ENCODE measurements at regions not wholly inside any gene's neighbourhood (a gene's known extent, or its start where the extent isn't known, plus 50 kb on each side); places are given as distances from the start of the nearest gene placed in this dataset.
A peak's percentile ranks its signal among the peaks of the same experiment; 100 is the strongest.

- no peak for DNase-seq
Measured at GRCh38 chr18:51654488-51655326, 457.2 kb upstream of the MEX3C start.

GRCh38 chr18:51655327-51655698 lies 457.8 kb upstream of the MEX3C start:
- no peak for DNase-seq

GRCh38 chr18:51656249-51656648 lies 458.8 kb upstream of the MEX3C start:
- no peak for DNase-seq

- DNase-seq: no peak
Measured at GRCh38 chr18:51658436-51658835, 461.0 kb upstream of the MEX3C start.

- no peak for DNase-seq
Measured at GRCh38 chr18:51659781-51660180, 462.3 kb upstream of the MEX3C start.

- DNase-seq: no peak
Measured at GRCh38 chr18:51660188-51660715, 462.8 kb upstream of the MEX3C start.

- DNase-seq: no peak
Measured at GRCh38 chr18:51664236-51664635, 466.8 kb upstream of the MEX3C start.

GRCh38 chr18:51666763-51667191 lies 469.3 kb upstream of the MEX3C start:
- DNase-seq: no peak

- peak; percentile 13 to 32 for DNase-seq
Measured at GRCh38 chr18:51668101-51668500, 470.6 kb upstream of the MEX3C start.

- DNase-seq: no peak
Measured at GRCh38 chr18:51668607-51669006, 471.1 kb upstream of the MEX3C start.

GRCh38 chr18:51686590-51686989 lies 489.1 kb upstream of the MEX3C start:
- no peak for DNase-seq

GRCh38 chr18:51687845-51688585 lies 490.5 kb upstream of the MEX3C start:
- DNase-seq: no peak

- no peak for DNase-seq
Measured at GRCh38 chr18:51692612-51693011, 495.1 kb upstream of the MEX3C start.

GRCh38 chr18:51711298-51711889 lies 513.9 kb upstream of the MEX3C start:
- no peak for DNase-seq

- DNase-seq: no peak
Measured at GRCh38 chr18:51712821-51713220, 515.3 kb upstream of the MEX3C start.

GRCh38 chr18:51716277-51716676 lies 518.8 kb upstream of the MEX3C start:
- no peak for DNase-seq

- DNase-seq: no peak
Measured at GRCh38 chr18:51721388-51721787, 523.9 kb upstream of the MEX3C start.

- no peak for DNase-seq
Measured at GRCh38 chr18:51721996-51722395, 524.5 kb upstream of the MEX3C start.

- DNase-seq: no peak
Measured at GRCh38 chr18:51724790-51725721, 527.6 kb upstream of the MEX3C start.

GRCh38 chr18:51726614-51727013 lies 529.1 kb upstream of the MEX3C start:
- no peak for DNase-seq

- DNase-seq: no peak
Measured at GRCh38 chr18:51727780-51728179, 530.3 kb upstream of the MEX3C start.

- no peak for DNase-seq
Measured at GRCh38 chr18:51731070-51731469, 533.6 kb upstream of the MEX3C start.

Measured in AML-193 (cell line).